HG03196 (cell line): ENCODE measurements at regions not wholly inside any gene's neighbourhood (a gene's known extent, or its start where the extent isn't known, plus 50 kb on each side); places are given as distances from the start of the nearest gene placed in this dataset.
"Not testable (repeated sequence)": the region's sequence is repeated elsewhere in the genome, so short reads cannot be mapped to it uniquely, and the experiment has no call there.

Source experiments
- ATAC-seq: cut with Tn5 transposase; IDR thresholded peaks from one replicate; pipeline ENCODE4 v1.9.1; 2021; ENCODE audit not compliant: unreplicated experiment

DNA sequence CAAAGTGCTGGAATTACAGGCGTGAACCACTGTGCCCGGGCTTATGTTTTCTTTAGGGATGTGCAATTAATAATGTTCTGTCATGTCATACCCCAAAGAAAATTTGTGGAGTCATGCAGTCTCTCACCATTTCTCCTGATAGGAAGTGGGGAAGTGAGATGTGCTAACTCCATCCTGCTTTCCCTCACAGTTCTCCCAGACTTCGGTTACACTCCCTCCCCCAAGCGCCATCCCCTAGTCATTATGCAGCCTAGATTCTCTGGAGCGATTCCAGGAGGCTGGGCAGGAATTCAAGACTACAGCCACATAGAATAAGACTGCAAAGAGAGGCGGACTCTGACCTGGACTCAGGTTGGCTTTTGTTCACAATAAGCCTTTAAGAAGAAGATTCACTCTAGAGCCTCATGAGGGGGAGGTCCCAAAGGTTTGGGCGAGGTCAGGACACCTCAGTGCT, 271.4 kb downstream of the ALDH8A1 start:
- no peak for ATAC-seq

DNA sequence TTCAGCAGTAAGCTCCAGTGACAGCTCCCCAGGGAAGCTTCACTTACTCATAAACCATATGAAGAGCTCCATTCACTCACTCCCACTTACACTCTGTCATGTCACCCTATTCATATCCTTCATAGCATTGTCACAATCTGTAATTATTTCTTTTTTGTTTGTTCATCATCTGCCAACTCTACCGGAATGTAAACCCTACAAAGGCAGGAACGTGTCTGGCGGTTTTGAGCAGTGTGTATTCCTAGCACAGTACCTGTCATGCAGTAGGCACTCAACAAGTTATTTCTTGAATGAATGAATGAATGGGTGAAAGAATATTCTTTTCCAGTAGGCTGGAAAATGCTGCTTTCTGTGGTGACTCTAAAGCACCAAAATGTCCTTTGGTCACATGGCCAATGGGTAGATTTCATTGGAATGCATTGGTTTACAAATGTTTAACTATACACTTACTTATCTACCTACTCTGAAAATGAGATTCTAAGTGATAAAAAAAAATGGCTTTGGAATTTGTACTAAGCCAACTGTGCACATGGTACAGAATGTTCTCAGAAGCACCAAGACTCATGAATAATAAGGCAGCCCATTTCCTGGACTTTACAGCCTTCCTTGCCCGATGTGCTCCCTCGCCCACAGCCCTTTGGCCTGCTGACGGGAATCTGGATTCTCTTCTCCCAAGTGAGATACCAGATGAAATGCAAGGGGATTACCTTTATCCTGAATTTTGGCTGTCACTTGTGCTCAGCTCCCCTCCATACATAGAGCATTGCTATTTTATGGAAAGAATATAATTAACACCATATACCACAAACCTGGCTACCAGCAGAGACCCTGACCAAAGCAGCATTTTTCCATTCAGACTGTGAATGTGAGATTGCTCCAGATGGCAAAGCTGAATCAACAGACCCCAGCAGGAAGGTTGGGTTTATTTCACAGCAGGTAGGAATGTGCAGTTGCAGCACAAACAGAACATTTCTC, 273.3 kb downstream of the ALDH8A1 start:
- ATAC-seq: no peak

DNA sequence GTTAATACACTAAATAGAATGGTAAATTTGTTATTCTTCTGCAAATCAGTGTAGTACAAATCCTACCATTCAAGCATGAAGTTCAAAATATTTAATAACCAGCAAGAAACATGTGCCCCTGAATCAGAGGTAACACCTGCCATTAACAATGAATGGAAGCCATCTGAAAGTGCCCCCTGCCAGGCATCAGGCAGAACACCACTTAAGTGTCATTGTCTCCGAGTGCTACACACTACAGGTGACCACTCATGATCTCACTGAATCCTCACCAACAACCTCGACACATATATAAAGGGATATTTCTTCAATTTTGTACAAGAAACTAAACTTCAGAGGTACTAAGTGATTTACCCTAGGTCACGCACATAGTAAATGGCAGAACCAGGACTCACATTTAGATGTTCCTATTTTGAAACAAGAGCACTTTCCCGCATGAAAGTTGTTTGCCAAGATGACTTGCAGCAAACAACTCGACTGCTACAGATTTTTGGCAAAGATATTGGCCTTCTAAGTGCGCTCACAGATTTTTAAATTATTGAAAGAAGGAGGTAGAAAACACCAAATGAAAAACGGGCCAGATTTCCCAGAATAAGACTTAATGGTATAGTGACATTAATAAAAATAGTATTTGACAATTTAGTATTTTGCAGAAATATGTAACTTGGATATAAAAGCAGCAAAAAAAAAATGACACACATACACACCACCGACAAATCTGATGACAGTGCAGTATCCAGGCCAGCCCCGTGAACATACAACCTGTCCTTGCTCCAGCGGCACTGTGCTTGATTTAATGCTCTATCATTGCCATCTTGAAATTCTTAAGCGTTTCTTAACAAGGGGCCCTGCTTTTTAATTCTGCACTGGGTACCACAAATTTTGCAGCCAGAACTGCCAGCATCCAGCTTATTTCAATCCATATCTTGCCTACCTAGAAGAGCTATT, 274.5 kb downstream of the ALDH8A1 start:
- no peak for ATAC-seq

DNA sequence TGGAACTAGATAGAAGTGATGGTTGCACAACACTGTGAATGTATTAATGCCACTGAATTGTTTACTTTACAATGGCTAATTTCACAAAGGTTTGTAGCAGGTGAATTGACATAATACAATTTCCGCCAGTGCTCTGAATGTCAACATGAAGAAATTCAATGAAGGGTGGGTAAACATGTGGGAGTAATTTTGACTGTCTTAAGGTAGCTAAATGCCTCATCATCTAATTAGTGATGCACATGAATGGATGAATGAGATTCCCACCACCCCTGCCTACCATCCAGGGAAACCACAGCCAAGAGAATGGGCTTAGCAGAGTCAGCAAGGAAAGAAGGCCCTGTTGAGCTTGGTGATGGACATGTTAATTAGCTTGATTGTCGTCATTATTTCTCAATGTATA, 275.3 kb downstream of the ALDH8A1 start:
- ATAC-seq: no peak

DNA sequence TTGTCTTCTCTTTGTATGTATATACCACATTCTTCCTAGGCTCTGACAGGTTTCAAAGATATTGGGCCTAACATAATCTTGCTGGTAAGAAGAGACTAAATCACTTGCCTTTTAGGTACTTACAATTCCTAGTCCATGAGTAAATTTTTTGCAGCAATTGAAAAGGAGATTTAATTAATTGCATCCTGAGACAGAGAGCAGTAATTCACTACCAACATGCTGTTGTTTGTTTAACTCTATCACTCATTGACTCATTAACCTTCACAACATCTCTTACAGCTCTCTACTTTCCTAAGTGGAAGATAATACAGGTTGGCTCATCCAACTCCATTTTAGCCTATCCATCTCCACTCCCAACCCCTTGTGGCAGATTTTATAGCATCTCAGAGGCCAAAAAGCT, 280.4 kb downstream of the ALDH8A1 start:
- no peak for ATAC-seq

DNA sequence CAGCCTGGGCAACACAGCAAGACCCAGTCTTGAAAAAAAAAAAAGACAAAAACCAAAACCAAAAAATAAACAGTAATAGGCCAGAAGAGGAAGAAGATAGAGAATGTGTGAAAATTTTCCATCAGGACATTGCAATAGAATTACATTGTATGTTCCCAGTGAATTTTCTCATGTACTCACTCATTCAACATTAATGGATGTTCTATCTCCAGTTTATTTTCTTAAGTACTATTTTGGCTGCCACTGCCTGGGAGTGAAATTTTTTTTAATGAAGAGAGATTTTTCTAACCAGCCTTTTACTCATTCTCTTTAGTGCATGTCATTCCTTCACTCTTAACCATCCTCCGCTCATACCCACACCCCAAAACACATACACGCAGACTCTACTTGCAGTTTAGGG, 282.8 kb downstream of the ALDH8A1 start:
- no peak for ATAC-seq

DNA sequence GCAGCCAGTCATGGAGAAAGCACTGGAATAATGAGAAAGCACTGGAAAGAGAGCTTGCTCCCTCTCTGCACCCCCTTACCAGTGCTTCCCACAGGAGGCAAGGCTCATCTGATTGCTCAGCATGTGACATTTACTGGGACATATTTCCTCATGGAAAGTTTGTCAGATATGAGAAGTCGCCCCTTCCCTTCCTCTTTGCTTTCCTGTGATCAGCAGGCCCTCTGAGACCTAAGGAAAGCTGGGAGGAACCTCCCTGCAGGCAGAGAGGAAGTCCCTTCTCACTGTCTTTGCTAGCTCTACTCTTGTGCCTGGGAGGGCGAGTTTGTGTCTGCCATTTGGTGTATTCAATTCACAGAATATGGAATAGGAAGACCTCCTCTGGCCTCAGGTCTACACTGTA, 283.8 kb downstream of the ALDH8A1 start:
- no peak for ATAC-seq

DNA sequence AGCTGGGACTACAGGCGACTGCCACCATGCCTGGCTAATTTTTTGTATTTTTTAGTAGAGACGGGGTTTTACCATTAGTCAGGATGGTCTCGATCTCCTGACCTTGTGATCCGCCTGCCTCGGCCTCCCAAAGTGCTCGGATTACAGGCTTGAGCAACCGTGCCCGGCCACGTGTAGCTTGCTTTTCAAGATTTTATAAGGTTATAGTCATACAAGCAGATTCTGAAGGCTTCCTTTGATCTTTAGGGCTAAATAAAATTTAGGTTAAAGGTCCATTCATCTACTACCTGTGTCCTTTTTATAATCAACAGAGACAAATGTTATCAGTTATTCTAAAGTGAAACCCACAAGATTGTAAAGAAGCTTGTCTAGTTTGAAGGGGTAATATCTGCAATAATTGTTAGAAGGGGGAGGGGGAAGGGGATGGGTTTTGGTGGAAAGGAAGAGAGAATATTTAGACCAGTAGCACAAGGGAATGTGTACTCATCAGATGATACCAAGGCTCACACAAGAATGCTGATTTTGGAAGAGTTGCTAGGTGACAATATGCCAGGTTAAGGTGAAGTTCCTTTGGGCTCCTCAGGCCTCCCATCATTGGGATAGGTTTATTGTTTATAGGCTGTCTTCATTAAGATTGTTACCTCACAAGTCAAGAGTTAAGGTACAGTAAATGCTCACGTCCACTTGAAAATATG, 284.7 kb downstream of the ALDH8A1 start:
- no peak for ATAC-seq

DNA sequence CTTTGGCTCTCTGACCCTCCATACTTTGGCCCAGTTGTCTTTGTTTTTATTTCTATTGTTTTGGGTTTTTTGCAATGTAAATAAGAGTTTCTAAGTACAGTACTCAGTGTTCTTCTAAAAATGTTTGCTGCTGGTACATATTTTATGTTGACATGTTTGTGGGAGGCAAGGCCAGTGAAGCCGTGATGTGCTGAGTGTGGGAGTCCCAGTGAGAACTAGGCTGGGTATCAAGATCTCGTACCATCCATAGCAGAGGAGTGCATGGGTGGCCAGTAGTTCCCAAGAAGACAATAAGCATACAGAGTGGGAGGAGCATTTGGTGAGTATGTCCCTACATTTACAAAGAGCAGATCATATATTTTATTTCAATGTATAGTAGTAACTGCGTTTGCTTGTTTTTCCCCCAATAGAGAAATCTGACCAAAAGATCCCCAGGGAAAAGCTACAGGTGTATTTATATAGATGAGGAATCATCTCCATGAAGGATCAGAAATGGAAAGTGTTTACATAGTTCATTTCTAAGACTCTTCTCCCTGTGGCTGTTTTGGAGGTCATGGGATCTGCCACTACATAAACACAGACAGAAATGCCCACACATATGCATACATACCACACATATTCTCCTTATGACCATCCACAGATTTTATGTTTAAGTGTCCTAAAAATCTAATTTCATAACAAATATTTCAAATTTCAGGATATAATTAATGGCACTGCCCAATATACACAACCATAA, 285.9 kb downstream of the ALDH8A1 start:
- ATAC-seq: no peak

DNA sequence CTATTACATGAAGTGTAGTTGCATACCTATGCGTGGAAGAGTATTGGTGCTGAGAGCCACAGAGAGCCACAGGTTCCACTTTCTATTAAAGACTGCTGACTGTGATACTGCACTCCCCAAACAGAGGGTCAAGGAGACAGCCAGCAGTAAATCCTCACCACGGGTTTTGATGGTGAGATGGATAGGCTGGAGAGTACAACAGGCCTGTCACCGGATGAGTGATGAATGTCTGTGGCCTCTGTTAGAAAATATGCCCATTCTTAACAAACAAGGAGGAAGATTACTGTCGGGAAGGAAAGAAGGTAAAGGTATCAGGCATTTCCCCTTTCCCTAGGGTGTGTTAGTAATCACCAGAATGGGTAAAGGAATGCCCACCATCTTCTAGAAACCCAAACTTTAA, 286.5 kb downstream of the ALDH8A1 start:
- ATAC-seq: no peak

DNA sequence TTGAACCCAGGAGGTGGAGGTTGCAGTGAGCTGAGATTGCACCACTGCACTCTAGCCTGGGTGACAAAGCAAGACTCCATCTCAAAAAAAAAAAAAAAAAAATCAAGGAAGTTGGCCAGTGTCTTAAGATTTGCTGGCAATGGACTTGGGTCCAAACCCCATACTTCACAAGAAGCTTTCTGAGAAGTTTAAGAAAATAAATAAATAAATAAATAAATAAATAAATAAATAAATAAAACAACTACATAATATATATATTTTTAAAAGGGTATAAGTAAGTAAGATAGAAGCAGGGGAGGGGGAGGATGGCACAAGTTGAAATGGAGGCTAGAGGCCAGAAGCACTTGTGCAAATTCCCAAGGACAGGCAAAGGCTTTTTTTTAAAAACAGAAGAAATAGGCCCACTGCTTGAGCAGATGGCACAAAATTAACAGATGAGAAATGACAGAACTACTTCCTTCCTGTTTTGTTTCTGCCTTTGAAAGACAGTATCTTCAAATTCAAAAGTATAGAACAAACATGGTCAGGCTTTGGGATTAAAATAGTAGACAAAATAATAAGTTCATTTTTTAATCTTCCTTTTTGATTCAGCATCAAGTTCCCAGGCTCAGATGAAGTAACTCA, 287.7 kb downstream of the ALDH8A1 start:
- no peak for ATAC-seq

DNA sequence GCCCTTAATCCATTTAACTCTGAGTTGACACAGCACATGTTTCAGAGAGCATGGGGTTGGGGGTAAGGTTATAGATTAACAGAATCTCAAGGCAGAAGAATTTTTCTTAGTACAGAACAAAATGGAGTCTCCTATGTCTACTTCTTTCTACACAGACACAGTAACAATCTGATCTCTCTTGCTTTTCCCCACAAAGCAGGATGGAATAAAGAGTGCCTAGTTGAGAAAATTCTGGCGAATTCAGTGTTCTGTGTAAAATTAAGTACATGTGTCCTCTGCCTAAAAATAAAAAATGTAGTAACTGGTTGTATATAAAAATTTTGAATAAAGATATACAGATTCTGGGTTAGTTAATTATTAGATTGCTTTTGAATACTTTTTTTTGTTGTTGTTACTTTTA, 290.0 kb downstream of the ALDH8A1 start:
- not testable (repeated sequence) for ATAC-seq

DNA sequence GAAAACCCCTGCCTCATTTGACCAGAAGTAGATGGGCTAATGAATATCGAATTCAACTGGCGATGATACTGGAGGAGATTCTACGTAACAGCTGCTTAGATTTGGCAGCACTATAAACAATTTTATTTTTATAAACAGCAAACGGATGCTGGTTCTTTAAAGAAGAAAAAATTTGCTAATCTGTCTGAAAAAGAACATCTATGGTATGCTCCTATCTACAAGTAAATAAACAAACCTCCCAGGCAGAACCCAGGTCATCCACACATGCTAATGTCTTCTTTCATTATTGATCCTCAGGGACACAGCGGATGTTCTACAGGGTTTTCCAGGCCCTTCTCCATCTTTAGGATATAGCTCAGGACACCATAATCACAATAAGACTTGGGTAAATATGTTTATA, 291.3 kb downstream of the ALDH8A1 start:
- ATAC-seq: no peak

DNA sequence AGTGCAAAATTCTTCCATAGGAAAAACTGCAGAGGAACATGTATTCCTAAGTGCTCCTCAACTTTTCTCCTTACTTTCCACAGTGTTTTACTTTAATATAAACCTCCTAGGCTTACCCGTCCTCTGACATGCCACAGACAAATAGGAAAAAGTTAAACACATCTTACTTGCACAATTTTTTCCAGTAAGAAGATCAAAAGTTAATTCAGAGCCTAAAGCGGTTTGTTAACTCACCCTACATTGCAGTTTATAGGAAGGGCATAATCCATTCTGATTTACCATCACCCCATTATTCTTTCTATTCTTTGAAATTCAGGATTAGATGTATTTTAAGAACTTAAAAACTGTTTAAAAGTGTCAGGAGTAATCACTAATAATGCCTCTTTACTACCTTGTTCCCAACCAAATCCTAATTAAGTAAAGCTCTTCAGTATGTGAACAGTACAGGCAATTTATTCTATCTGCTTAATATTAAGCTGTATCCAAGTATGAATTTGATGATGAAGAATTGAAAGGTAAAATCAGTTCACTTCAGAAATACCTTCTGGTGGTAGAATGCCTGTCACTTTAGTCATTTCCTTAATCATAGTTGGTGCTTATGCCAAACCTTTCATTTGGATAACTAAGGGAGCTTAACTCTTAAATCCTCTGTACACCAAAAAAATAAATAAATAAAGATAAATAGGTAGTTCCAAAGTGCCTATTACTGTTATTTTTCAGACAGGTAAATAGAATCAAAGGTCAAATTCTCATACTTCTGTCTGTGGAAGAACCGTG, 292.0 kb downstream of the ALDH8A1 start:
- ATAC-seq: no peak

DNA sequence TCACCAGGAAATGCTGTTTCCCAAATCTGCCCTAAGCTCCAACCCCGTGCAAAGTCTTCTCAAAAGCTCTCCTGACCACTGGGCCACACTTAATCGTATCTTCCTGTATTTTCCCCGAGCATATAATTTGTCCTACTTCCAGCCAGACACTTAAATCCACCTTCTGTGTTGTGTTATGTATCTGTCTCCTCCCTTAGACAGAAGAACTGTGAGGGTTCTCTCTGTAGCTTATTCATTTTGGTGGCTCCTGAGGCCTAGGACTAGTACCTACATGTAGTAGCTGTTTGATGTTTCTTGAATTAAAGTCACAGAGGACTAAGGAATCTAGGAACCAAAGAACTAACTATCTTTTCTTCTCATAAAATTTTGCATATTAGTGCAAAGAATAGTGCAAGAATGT, 292.6 kb downstream of the ALDH8A1 start:
- ATAC-seq: no peak

DNA sequence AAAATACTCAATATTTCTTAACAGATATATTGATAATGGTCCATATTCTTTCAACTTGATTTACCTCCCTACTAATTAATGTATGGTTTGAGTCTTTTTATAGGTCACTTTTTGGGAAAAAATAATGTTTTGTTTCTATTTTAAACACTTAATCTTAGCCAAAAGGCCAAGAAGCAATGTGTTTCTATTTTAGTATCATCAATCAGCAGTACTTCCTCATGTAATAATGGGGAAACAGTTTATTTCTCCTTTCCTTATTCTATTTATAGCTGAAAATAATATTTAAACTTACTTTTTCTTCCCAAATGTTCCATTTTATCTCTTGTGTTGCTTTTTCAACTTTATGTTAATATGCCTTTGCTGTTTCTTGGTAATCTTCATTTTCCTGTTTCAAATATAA, 295.1 kb downstream of the ALDH8A1 start:
- ATAC-seq: no peak

DNA sequence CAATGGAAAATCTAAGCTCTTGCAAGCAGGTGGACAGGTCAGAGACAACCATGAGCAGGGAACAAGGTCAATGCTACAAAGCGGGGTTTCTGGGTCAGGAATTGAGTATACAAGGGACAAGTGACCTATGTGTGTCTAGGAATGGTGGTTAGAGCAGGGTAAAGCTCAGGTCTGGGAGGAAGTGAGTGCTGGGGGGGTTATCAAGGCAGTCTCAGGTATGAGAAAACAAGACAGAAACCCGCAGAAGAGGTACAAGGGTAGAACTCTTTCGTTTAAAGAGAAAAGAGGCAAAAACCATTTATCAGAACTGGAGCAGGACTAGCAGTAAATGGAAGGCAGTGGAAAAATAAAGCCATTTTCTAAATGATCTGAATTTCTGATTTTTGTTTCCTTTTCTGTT, 298.4 kb downstream of the ALDH8A1 start:
- ATAC-seq: no peak

DNA sequence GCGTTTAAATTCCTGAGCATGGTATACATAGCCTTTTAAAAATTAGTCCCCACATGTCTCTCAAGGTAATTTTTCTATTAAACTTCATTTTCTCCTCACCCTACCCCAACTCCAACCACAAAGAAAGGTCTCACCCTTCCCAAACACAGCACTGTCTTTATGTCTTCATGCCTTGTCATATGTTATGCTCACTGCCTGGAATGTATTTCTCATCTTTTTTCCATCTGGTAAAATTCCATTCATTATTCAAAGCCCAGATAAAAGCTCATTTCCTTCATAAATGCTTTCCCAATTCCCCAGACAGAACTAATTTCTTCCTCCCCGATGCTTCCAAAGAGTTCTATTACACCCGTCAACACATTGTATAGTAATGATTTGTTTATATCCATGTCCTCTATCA, 302.0 kb downstream of the ALDH8A1 start:
- no peak for ATAC-seq

DNA sequence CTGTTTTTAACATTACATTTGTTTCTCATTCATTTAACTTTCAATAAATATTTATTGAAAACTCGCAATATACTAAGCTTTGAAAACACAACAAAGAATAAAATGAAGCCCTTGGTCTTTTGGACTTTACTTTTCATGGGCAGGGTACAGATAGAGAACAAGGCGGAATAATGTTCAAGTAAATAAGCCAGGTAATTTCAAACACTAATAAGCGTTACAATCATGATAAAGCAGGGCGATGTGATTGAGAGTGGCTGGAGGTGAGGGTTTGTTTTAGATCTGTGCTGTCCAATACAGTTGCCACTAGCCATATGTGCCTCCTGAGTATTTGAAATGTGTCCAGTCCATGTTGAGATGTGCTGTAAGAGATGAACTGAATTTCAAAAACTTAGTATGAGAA, 307.1 kb downstream of the ALDH8A1 start:
- ATAC-seq: no peak
